ENCODE measurements at regions not wholly inside any gene's neighbourhood (a gene's known extent, or its start where the extent isn't known, plus 50 kb on each side); places are given as distances from the start of the nearest gene placed in this dataset.

DNA sequence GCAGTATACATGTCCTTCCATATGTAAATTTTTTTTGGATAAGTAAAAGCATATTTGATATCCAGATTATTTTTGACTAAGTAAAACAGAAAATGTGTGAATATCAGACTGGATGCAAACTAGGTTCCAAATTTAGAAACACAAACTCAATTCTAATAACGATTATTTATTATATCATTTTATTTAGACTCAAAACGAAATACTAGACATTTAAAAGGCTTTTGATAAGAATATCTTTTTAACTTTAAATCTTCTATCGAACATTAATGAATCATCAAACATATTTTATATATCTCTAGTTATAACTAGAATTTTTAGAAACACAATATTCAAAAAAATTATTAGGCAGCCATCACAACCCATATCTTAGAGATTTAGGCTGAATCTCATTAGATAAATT lies 195.2 kb upstream of the KCND2 start:
- TF ChIP-seq MAFK (IDR thresholded peaks at IDR 0.05; ENCODE audit: low read depth, low read length) = no peak
- TF ChIP-seq, protein P1, sequence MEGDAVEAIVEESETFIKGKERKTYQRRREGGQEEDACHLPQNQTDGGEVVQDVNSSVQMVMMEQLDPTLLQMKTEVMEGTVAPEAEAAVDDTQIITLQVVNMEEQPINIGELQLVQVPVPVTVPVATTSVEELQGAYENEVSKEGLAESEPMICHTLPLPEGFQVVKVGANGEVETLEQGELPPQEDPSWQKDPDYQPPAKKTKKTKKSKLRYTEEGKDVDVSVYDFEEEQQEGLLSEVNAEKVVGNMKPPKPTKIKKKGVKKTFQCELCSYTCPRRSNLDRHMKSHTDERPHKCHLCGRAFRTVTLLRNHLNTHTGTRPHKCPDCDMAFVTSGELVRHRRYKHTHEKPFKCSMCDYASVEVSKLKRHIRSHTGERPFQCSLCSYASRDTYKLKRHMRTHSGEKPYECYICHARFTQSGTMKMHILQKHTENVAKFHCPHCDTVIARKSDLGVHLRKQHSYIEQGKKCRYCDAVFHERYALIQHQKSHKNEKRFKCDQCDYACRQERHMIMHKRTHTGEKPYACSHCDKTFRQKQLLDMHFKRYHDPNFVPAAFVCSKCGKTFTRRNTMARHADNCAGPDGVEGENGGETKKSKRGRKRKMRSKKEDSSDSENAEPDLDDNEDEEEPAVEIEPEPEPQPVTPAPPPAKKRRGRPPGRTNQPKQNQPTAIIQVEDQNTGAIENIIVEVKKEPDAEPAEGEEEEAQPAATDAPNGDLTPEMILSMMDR (conservative IDR thresholded peaks at IDR 0.05; ENCODE audit: low read depth, low read length) = no peak
- no peak for TF ChIP-seq RAD21 (IDR thresholded peaks at IDR 0.05; ENCODE audit: low read length)
- TF ChIP-seq POLR2A (IDR thresholded peaks at IDR 0.05; ENCODE audit: low read depth, low read length) = no peak
- no peak for TF ChIP-seq SMC3 (IDR thresholded peaks at IDR 0.05; ENCODE audit: low read depth, low read length)
- TF ChIP-seq MAZ (IDR thresholded peaks at IDR 0.05; ENCODE audit: borderline replicate concordance, low read depth, low read length) = no peak
- TF ChIP-seq CEBPB (IDR thresholded peaks at IDR 0.05; ENCODE audit: low read depth, low read length) = no peak

Measured in IMR-90 (cell line).